ENCODE measurements at regions not wholly inside any gene's neighbourhood (a gene's known extent, or its start where the extent isn't known, plus 50 kb on each side); places are given as distances from the start of the nearest gene placed in this dataset.

- Mint-ChIP-seq H3K4me1 (no peaks in the 10 kb centered on the region), H3K4me3 (no peak overlapping the region), H3K27me3 (peaks cover 4% of the 10 kb centered on the region), H3K9me3 (no peaks in the 10 kb centered on the region), H3K27ac (no peak overlapping the region), H3K36me3 (no peaks in the 10 kb centered on the region)
- DNase-seq: no peak
These were observed 110.5 kb upstream of the SEC61G start for GRCh38 chr7:54869523-54869922.

- Mint-ChIP-seq H3K27ac (no peak overlapping the region), H3K27me3 (peaks cover 4% of the 10 kb centered on the region), H3K4me3 (no peak overlapping the region), H3K4me1 (no peaks in the 10 kb centered on the region), H3K36me3 (no peaks in the 10 kb centered on the region), H3K9me3 (no peaks in the 10 kb centered on the region)
- no peak for DNase-seq
These were observed 115.8 kb upstream of the SEC61G start for GRCh38 chr7:54874804-54875203.

GRCh38 chr7:54877683-54878082 lies 118.7 kb upstream of the SEC61G start:
- Mint-ChIP-seq H3K4me3 (no peak overlapping the region), H3K27ac (no peak overlapping the region), H3K27me3 (peaks cover 4% of the 10 kb centered on the region), H3K36me3 (no peaks in the 10 kb centered on the region), H3K9me3 (no peaks in the 10 kb centered on the region), H3K4me1 (no peaks in the 10 kb centered on the region)
- no peak for DNase-seq

GRCh38 chr7:54878339-54878738 lies 119.3 kb upstream of the SEC61G start:
- no peak overlapping the region for H3K4me3 Mint-ChIP-seq
- H3K27ac Mint-ChIP-seq: no peak overlapping the region
- H3K9me3 Mint-ChIP-seq: no peaks in the 10 kb centered on the region
- H3K4me1 Mint-ChIP-seq: no peaks in the 10 kb centered on the region
- H3K36me3 Mint-ChIP-seq: no peaks in the 10 kb centered on the region
- H3K27me3 Mint-ChIP-seq: peaks cover 4% of the 10 kb centered on the region
- DNase-seq: no peak

GRCh38 chr7:54879776-54880175 lies 120.8 kb upstream of the SEC61G start:
- Mint-ChIP-seq H3K27ac (no peak overlapping the region), H3K4me3 (no peak overlapping the region), H3K36me3 (no peaks in the 10 kb centered on the region), H3K4me1 (no peaks in the 10 kb centered on the region), H3K9me3 (no peaks in the 10 kb centered on the region), H3K27me3 (no peaks in the 10 kb centered on the region)
- DNase-seq: no peak

GRCh38 chr7:54880326-54880989 lies 121.4 kb upstream of the SEC61G start:
- H3K27me3 Mint-ChIP-seq: no peaks in the 10 kb centered on the region
- no peaks in the 10 kb centered on the region for H3K9me3 Mint-ChIP-seq
- H3K4me1 Mint-ChIP-seq: no peaks in the 10 kb centered on the region
- H3K4me3 Mint-ChIP-seq: no peak overlapping the region
- no peaks in the 10 kb centered on the region for H3K36me3 Mint-ChIP-seq
- no peak overlapping the region for H3K27ac Mint-ChIP-seq
- no peak for DNase-seq

GRCh38 chr7:54881816-54882520 lies 123.0 kb upstream of the SEC61G start:
- no peak for DNase-seq
- no peak overlapping the region for H3K4me3 Mint-ChIP-seq
- no peaks in the 10 kb centered on the region for H3K36me3 Mint-ChIP-seq
- H3K4me1 Mint-ChIP-seq: no peaks in the 10 kb centered on the region
- H3K27ac Mint-ChIP-seq: no peak overlapping the region
- no peaks in the 10 kb centered on the region for H3K9me3 Mint-ChIP-seq
- no peaks in the 10 kb centered on the region for H3K27me3 Mint-ChIP-seq

GRCh38 chr7:54882694-54883093 lies 123.7 kb upstream of the SEC61G start:
- no peak overlapping the region for H3K4me3 Mint-ChIP-seq
- H3K9me3 Mint-ChIP-seq: no peaks in the 10 kb centered on the region
- H3K27ac Mint-ChIP-seq: no peak overlapping the region
- no peak for DNase-seq
- H3K36me3 Mint-ChIP-seq: no peaks in the 10 kb centered on the region
- no peaks in the 10 kb centered on the region for H3K27me3 Mint-ChIP-seq
- H3K4me1 Mint-ChIP-seq: no peaks in the 10 kb centered on the region

- no peaks in the 10 kb centered on the region for H3K4me1 Mint-ChIP-seq
- no peak for DNase-seq
- peaks cover 7% of the 10 kb centered on the region for H3K27me3 Mint-ChIP-seq
- H3K4me3 Mint-ChIP-seq: no peak overlapping the region
- no peaks in the 10 kb centered on the region for H3K36me3 Mint-ChIP-seq
- H3K27ac Mint-ChIP-seq: no peak overlapping the region
- no peaks in the 10 kb centered on the region for H3K9me3 Mint-ChIP-seq
These were observed 124.6 kb upstream of the SEC61G start for GRCh38 chr7:54883576-54883975.

- H3K36me3 Mint-ChIP-seq: no peaks in the 10 kb centered on the region
- DNase-seq: no peak
These were observed 126.3 kb upstream of the SEC61G start for GRCh38 chr7:54885285-54885684.

GRCh38 chr7:54888067-54888733 lies 129.2 kb upstream of the SEC61G start:
- no peaks in the 10 kb centered on the region for H3K9me3 Mint-ChIP-seq
- peaks cover 14% of the 10 kb centered on the region for H3K27me3 Mint-ChIP-seq
- H3K4me1 Mint-ChIP-seq: no peaks in the 10 kb centered on the region
- DNase-seq: no peak
- no peak overlapping the region for H3K27ac Mint-ChIP-seq
- no peak overlapping the region for H3K4me3 Mint-ChIP-seq
- no peaks in the 10 kb centered on the region for H3K36me3 Mint-ChIP-seq

More at GRCh38 chr7:54885285-54885684, 126.3 kb upstream of the SEC61G start:
- Mint-ChIP-seq H3K27me3 (peaks cover 12% of the 10 kb centered on the region), H3K9me3 (no peaks in the 10 kb centered on the region), H3K4me3 (no peak overlapping the region), H3K27ac (no peak overlapping the region), H3K4me1 (no peaks in the 10 kb centered on the region)

GRCh38 chr7:54888734-54889082 lies 129.7 kb upstream of the SEC61G start:
- Mint-ChIP-seq H3K27me3 (peaks cover 19% of the 10 kb centered on the region), H3K4me1 (no peaks in the 10 kb centered on the region), H3K36me3 (no peaks in the 10 kb centered on the region), H3K9me3 (no peaks in the 10 kb centered on the region), H3K27ac (no peak overlapping the region), H3K4me3 (no peak overlapping the region)
- DNase-seq: no peak

- no peaks in the 10 kb centered on the region for H3K9me3 Mint-ChIP-seq
- H3K27ac Mint-ChIP-seq: no peak overlapping the region
- peaks cover 9% of the 10 kb centered on the region for H3K27me3 Mint-ChIP-seq
- H3K4me3 Mint-ChIP-seq: no peak overlapping the region
- DNase-seq: no peak
- H3K36me3 Mint-ChIP-seq: no peaks in the 10 kb centered on the region
- H3K4me1 Mint-ChIP-seq: no peaks in the 10 kb centered on the region
These were observed 120.9 kb upstream of the EGFR start for GRCh38 chr7:54897891-54898290.

- H3K4me3 Mint-ChIP-seq: no peak overlapping the region
- no peaks in the 10 kb centered on the region for H3K9me3 Mint-ChIP-seq
- H3K36me3 Mint-ChIP-seq: no peaks in the 10 kb centered on the region
- peaks cover 1% of the 10 kb centered on the region for H3K27me3 Mint-ChIP-seq
- H3K27ac Mint-ChIP-seq: no peak overlapping the region
- no peak for DNase-seq
- no peaks in the 10 kb centered on the region for H3K4me1 Mint-ChIP-seq
These were observed 120.0 kb upstream of the EGFR start for GRCh38 chr7:54898659-54899340.

GRCh38 chr7:54901840-54902239 lies 117.0 kb upstream of the EGFR start:
- DNase-seq: no peak
- Mint-ChIP-seq H3K9me3 (peaks cover 4% of the 10 kb centered on the region), H3K27ac (no peak overlapping the region), H3K4me1 (no peaks in the 10 kb centered on the region), H3K4me3 (no peak overlapping the region), H3K27me3 (no peaks in the 10 kb centered on the region), H3K36me3 (no peaks in the 10 kb centered on the region)

All from activated naive CD8-positive, alpha-beta T cell treated with anti-CD3 and anti-CD28 coated beads for 36 hours (primary cell).